Right atrium auricular region (tissue), 2 donors: ENCODE measurements at regions not wholly inside any gene's neighbourhood (a gene's known extent, or its start where the extent isn't known, plus 50 kb on each side); places are given as distances from the start of the nearest gene placed in this dataset.

Experiments used
- DNase-seq: peaks from one replicate; pipeline ENCODE4 v3.0.0-alpha.2; 2019; ENCODE audit warnings: low spot score
- H3K27ac ChIP-seq, 2 donors: fragments of 200-600 bp; sonication (generic); 1 replicate in 1 of 2; 2 replicates in 1 of 2; pipeline ENCODE4 v1.5.1; 2016 to 2019
- H3K27me3 ChIP-seq, 2 donors: fragments of 200-600 bp; sonication (generic); one replicate each; pipeline versions ENCODE4 v1.5.1 to v1.6.0; 2017 to 2019
- H3K36me3 ChIP-seq: fragments of 200-600 bp; sonication (generic); one replicate; pipeline ENCODE4 v1.5.1; 2016
- H3K4me1 ChIP-seq, 2 donors: fragments of 200-600 bp; sonication (generic); one replicate each; pipeline versions ENCODE4 v1.5.1 to v1.6.0; 2017 to 2019
- H3K4me3 ChIP-seq, 2 donors: fragments of 200-600 bp; sonication (generic); 1 replicate in 1 of 2; 2 replicates in 1 of 2; pipeline ENCODE4 v1.5.1; 2017 to 2019; ENCODE audit warnings: mild to moderate bottlenecking in 1 of 2, moderate library complexity in 1 of 2
- H3K9me3 ChIP-seq, 2 donors: fragments of 200-600 bp; sonication (generic); one replicate each; pipeline ENCODE4 v1.5.1; 2019
- TF ChIP-seq, protein P1 (sequence below), 2 donors: fragments of 200-600 bp; sonication (generic); IDR thresholded peaks; one replicate each; pipeline ENCODE4 v1.5.1; 2019; ENCODE audit warnings: antibody characterized with exemption in 2 of 2

DNA sequence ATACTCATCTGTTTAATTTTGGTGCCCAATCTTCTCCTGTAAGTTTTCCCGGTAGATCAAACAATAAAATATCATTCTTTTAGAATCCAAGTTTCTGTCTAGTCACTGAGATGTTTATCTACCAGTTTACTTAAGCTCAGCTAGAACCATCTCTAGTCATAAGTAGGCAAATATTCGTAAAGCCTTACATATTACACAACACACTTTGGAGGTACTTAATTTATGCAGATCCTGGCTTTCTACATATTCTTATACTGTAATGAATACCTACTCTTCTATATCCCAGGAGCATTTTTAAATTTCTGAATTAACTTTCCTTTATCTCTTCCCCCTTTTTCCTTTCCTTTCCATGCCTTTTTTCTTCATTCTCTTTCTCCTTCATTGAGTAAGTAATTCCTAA, 185.9 kb upstream of the ZBTB20 start:
- Histone ChIP-seq H3K4me1 (no peaks in the 10 kb centered on the region), H3K4me3 (no peak overlapping the region), H3K9me3 (no peaks in the 10 kb centered on the region), H3K27ac (no peak overlapping the region), H3K27me3 (no peaks in the 10 kb centered on the region), H3K36me3 (no peaks in the 10 kb centered on the region)
- DNase-seq = no peak
- TF ChIP-seq, protein P1, sequence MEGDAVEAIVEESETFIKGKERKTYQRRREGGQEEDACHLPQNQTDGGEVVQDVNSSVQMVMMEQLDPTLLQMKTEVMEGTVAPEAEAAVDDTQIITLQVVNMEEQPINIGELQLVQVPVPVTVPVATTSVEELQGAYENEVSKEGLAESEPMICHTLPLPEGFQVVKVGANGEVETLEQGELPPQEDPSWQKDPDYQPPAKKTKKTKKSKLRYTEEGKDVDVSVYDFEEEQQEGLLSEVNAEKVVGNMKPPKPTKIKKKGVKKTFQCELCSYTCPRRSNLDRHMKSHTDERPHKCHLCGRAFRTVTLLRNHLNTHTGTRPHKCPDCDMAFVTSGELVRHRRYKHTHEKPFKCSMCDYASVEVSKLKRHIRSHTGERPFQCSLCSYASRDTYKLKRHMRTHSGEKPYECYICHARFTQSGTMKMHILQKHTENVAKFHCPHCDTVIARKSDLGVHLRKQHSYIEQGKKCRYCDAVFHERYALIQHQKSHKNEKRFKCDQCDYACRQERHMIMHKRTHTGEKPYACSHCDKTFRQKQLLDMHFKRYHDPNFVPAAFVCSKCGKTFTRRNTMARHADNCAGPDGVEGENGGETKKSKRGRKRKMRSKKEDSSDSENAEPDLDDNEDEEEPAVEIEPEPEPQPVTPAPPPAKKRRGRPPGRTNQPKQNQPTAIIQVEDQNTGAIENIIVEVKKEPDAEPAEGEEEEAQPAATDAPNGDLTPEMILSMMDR (IDR thresholded peaks at IDR 0.05) = no peak

DNA sequence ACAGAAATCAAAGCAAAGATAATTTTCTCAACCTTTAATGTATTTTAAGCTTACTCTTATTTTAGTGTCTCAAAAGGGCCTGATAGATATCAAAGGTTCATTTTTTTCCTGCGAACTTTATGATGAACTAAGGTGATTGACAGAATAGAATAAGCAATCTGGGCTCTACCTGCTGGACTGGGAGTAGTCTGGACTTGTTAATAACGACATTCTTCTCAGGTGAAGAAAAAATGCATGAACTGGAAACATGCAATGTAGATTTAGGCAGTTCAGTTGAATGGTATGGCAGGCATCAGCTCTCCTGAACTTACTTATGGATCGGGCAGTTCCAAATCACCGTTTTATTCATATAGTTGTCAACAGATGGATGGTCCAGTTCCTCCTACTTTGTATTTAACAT, 189.7 kb upstream of the ZBTB20 start:
- H3K4me3 ChIP-seq = no peak overlapping the region
- no peaks in the 10 kb centered on the region for H3K9me3 ChIP-seq
- no peak for DNase-seq
- TF ChIP-seq, protein P1 (IDR thresholded peaks at IDR 0.05) = no peak
- no peaks in the 10 kb centered on the region for H3K4me1 ChIP-seq
- H3K27ac ChIP-seq = no peak overlapping the region
- no peaks in the 10 kb centered on the region for H3K27me3 ChIP-seq
- H3K36me3 ChIP-seq = no peaks in the 10 kb centered on the region

DNA sequence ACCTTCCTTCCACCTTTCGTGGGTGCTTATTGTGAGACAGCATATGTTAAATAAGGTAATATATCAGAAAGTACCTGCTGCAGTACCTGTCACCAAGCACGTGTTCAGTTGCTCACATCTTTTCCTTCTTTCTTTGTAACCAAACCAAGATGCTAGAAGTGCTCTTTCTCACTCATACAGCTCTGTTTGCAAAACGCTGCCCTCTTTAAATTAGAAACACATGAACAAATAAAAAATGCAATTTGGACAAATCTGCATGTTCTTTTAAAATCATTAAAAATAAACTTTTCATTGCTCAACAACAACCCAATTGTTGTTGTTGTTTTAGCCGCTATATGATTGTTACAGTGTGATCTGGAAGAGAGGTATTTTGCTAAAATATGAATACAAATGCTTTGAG, 193.5 kb upstream of the ZBTB20 start:
- Histone ChIP-seq H3K36me3 (no peaks in the 10 kb centered on the region), H3K4me1 (no peaks in the 10 kb centered on the region)
- TF ChIP-seq, protein P1 (IDR thresholded peaks at IDR 0.05) = no peak

DNA sequence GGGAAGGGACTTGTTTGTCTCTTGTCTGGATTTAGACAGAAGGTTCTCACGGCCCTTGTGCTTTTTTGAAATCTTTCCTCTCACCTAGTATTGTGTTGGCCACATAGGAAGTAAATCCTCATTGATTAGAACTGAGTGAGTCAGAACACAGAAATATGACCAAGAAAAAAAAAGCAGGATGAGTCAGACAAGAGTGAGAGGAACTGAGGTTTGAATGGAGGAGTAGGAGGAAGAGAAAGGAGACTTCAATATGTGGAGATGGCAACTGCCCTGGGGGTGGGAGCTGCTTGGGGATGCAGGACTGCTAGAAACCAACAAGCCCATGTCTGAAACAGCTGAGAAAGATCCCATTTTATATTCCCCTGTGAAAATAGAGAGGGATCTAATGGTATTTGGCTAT, 194.1 kb upstream of the ZBTB20 start:
- no peak overlapping the region for H3K27ac ChIP-seq
- no peaks in the 10 kb centered on the region for H3K4me1 ChIP-seq
- H3K9me3 ChIP-seq = no peaks in the 10 kb centered on the region
- no peak overlapping the region for H3K4me3 ChIP-seq
- no peak for DNase-seq
- TF ChIP-seq, protein P1 (IDR thresholded peaks at IDR 0.05) = no peak
- no peaks in the 10 kb centered on the region for H3K36me3 ChIP-seq
- no peaks in the 10 kb centered on the region for H3K27me3 ChIP-seq

More for the DNA sequence above, 193.5 kb upstream of the ZBTB20 start:
- DNase-seq = no peak
- H3K27me3 ChIP-seq = no peaks in the 10 kb centered on the region
- H3K4me3 ChIP-seq = no peak overlapping the region
- H3K9me3 ChIP-seq = no peaks in the 10 kb centered on the region
- no peak overlapping the region for H3K27ac ChIP-seq

DNA sequence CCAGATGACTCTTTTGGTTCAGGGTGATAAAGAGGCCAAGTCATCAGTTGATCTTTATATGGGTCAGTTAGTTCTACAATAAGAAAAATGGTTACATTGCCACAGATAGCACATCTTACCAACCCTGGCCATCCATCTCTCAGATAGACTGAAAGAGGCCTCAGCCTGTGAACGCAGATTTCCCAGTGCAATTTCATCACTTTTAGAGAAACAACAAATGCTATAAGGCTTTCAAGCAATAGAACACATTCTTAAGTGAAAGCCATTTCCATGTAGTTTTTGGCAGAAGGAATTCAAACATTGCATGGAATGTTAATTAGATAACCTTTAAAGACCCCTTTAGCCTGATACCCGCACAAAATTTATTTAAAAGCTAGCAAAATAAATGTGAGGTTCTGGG, 200.6 kb upstream of the ZBTB20 start:
- no peaks in the 10 kb centered on the region for H3K9me3 ChIP-seq
- H3K27ac ChIP-seq = no peak overlapping the region
- no peaks in the 10 kb centered on the region for H3K36me3 ChIP-seq
- H3K27me3 ChIP-seq = no peaks in the 10 kb centered on the region
- TF ChIP-seq, protein P1 (IDR thresholded peaks at IDR 0.05) = no peak
- H3K4me1 ChIP-seq = no peaks in the 10 kb centered on the region
- H3K4me3 ChIP-seq = no peak overlapping the region
- no peak for DNase-seq

DNA sequence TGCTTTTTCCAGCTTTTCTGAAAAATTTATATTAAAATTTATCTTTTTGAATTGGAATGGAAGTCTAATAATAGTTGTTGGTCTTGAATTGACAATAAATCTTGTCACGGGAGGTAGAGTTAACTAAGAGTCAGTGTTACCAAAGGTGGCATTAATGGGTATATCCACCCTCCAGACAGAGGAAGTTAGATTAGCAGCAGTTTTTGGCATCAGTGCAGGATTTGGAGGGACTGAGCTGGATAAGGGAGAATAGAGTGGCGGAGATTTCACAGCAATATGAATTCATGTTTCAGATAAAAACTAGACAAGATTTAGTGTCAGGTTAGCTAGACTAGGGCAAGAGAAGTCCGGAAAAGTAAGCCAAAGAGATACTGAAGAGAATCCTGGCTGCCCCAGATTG, 201.3 kb upstream of the ZBTB20 start:
- DNase-seq = no peak
- Histone ChIP-seq H3K27me3 (no peaks in the 10 kb centered on the region), H3K27ac (no peak overlapping the region), H3K4me3 (no peak overlapping the region), H3K36me3 (no peaks in the 10 kb centered on the region), H3K4me1 (no peaks in the 10 kb centered on the region), H3K9me3 (no peaks in the 10 kb centered on the region)
- TF ChIP-seq, protein P1 (IDR thresholded peaks at IDR 0.05) = no peak
